GF-D8 (cell line): ENCODE measurements at regions not wholly inside any gene's neighbourhood (a gene's known extent, or its start where the extent isn't known, plus 50 kb on each side); places are given as distances from the start of the nearest gene placed in this dataset.
"Not testable (repeated sequence)": the region's sequence is repeated elsewhere in the genome, so short reads cannot be mapped to it uniquely, and the experiment has no call there.

ENCODE experiments used
- DNase-seq: peaks from one replicate; lab custom pipeline; 2025; lab: John Stamatoyannopoulos, UW

DNA sequence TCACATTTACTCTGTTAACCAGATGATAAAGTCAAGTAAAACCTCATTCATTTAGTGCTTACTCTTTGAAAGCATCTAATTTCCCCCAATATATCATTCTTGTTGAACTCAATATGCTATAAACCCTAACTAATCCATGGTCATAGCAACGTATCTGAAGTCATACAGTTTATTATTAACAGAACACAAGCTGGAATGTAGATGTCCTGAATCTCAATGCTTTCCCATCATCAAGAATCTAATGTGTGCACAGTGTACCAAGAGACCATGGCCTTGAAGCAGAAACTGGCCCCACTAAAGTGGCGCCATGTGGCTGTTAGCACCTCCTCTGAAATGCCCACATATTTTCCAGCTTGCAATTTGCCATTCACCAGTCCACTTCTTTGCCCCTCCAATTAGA lies 245.8 kb downstream of the SOX9 start:
- DNase-seq, result no peak

DNA sequence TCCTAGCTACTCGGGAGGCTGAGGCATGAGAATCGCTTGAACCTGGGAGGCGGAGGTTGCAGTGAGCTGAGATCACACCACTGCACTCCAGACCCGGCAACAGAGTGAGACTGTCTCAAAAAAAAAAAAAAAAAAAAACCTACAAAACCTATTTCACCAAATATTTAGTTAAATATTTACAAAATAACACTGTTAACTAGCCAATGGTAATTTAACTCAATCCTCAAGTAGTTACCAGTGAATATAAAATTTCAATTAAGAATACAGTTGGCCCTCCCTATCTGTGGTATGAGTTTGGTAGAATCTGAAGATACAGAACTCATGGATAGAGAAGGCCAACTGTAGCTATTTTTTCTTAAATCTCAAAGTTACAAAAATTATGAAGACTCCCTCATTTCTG lies 247.4 kb downstream of the SOX9 start:
- no peak for DNase-seq

DNA sequence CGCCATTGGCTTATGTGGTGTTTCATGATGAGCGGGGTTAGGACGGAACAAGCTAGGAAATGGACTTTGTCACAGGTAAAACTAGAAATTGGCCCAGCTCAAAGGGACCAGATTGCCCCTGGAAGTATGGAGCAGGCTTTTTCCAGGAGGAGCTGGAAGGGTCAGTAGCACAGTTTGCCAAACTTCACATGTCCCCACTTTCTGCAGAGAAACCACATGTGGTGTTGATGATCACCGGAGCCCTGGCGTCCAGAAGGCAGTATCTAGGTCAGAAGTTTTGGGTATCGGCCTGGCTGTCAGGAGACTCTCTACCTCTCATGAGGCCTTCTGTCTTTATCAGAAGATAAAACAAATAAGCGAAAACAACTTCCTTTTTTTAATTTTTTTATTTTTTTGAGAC lies 248.5 kb downstream of the SOX9 start:
- no peak for DNase-seq

DNA sequence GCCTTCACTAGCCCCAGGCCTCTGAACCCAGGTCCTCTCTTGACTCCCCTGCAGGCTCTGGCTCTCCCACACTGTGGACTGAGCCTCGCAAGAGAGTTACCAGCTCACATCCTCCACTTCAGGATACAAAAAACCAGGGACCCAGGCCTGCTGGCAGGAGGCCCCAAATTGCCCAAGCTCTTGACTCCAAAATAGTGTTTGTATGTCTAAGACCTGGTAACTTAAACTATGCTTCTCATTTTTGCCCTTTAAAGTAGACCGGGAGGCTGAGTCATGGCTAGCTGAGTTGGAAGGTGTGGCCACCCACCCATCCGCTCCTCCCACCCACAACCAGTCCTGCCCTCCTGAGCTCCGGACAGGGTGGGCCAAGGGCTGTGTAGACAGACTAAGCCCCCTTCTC lies 250.0 kb downstream of the SOX9 start:
- no peak for DNase-seq

DNA sequence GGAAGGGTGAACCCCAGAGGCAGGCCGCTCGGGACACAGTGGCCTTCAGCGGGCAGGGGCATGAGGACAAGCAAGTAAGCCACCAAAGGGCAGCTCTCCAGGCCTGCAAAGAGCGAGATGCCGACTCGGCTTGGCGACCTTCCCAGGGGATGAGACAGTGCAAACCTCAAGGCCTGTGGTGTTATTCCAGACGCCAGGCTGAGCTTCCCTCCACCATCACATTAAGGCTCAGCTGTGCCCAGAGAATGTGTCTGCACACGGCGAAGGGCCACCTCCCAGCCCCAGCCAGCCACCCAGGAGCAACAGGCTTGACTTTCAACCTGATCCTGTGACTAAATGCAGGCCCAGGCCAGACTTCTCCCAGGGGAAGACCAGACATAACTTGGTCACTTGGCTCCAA lies 251.4 kb downstream of the SOX9 start:
- DNase-seq, result no peak

DNA sequence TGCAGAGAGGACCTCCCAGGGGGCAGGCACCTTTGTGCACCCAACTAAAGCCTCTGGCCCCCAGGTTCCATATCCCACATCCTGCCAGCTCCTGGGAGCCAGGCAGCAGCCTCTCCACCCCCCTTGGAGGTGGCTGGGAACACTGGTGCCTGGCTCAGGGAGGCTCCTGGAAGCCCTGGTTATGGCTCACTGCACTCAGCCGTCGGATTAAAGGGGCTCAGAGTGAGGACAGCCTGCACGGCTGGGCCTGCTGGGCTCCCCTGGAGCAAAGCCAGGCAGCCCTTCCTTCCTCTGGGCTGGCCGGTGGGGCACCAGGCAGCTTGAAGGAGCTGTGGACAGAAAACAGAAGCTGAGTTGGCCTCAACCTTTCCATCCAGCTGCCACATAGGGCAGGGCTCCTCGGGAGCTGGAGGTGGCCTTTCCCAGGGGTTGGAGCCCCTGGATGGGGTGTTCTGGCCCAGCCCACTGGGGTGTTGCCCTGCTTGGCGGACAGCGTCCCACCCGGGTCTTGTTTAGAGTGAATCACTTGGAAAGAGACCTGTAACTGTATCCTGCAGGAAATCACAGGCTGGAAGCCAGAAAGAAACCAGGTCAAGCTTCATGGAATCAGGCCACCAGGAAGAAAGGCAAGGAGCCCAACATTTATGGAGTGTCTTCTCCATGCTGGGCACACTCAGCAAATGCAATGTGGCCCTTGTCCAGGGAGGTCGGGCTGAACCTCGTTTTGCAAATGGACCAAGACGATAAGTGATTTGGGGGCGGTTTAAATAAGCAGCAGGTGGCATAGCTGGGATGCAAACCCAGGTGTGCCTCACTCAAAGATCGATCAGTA lies 253.3 kb downstream of the SOX9 start:
- DNase-seq, result no peak

DNA sequence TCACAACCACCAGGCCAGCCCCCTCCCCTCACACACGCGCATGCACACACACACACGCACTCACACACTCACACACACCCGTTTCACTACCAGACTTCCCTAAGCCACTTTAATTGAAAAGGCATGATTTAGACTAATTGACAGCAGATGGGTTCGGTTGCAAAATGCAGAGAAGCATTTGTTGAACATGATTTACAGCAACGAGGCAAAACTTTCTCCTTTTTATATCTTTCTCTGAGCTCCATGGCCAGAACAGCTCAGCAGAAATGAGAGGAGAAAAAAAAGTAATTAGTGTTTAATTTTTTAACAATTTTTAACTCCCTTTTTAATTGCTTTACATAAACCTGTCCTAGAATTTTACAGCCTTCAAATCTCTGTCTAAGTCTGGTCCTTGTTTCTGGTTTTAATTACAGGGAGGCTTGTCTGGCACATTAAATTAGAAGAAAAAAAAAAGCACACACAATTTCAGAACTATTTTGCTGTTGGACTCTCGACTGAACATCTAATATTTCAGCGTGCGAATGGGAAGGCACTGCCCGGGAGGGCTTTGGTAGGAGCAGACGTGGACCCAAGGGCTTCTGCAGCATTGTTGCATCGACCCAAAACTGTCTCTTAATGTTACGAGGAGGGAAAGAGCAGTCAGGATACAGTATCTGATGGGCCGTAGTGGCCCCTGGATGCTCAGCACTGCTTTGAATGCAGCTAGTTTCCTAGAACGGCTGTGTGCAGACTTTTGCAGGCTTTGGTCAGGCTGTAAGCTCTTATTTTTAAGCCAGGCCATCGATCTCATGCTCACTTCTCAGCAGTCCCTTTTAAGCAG lies 255.9 kb downstream of the SOX9 start:
- no peak for DNase-seq

DNA sequence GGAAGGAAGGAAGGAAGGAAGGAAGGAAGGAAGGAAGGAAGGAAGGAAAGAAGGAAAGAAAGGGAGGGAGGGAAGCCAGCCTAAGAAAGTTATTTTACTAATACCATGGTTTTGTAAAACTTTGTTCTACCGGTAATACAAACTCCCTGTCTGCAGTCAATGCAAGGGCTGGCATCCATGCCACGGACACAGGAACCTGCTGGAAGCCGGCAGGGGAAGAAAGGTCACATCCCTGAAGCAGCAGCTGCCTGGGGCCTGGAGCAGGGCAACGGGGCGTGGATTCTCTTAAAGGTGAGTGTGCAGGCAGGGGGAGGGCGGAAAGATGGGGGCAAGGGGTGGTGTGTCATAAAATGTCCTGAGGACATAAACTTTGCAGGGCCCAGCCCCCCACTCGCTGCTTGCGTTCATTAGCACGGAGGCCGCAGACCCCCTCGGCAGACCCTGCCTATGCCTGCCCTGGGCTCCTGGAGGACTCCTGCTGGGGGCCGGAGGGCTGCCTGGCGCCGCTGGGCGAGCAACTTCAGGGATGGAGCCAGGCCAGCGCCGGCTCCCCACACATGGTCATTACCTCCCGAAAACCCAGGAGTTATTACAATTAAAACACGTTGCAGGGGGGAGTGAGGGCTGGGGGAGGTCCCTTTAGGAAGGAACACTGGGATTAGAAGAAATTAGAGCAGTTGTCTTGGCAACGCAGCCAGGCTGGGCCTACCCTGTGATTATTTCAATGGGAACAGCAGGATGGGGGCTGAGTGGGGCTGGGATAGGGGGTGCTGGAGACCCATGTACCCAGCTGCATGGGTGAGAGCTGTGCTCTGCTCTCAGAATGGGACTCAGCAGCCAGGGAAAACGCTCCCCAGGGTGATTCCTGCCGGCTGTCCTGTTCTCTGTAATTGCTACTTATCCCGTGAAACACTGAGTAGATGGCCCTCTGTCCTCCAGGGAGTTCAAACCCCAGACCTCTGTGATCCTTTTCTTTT lies 257.9 kb downstream of the SOX9 start:
- DNase-seq, result no peak

DNA sequence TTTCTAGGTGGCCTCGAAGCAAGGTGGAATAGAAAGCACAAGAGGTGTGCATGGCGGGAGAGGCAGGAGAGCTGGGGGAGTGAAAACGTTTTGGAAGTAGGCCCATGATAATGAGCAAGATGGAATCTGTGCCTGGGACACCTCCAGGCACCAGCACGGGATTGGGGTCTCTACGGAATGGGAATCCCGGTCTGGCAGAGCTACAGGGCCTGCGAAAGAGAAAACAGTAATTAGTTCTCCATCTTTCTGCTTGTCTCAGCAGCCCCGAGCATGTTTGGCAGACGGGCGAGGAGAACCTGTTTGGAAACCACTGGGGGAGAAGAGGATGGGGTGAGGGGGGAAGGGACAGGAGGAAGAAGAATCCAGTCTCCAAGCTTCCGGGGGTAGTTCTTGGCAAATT lies 258.7 kb downstream of the SOX9 start:
- DNase-seq, result no peak

DNA sequence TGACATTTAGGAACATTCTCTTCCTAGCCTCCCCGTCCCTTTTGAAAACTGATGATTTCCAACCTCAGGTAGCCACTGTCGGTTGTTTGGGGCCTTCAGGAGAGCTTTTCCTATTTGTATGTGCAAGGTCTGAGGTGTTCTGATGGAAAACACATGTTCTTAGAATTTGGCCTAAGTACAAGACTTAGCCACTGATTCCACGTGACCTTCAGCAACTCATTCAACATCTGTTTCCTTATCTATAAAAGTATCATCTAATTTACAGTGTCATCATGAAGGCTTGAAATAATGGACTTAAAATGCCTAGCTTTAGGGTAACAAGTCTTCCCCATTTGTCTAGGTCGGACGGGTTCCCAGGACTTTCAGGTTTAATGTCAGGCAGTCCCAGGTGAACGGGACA lies 259.3 kb downstream of the SOX9 start:
- no peak for DNase-seq

DNA sequence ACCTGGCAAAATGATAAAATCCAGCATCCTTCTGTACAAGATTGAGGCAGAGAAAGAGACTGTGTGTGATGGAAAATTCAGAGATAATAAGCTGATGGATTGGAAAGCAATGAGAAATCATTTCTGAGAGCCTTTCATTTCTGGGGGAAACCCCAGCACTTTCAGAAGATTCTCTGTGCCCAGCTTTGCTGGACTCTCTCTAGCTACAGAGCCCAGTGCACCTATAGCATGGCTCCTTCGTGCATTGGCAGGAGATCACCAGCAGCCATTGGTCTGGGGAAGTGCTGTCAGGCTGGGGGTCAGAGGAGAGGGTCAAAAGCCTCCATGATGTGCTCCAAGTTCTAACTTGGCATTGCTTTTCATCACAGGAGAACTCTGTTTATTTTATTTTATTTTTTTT lies 259.9 kb downstream of the SOX9 start:
- DNase-seq, result no peak

DNA sequence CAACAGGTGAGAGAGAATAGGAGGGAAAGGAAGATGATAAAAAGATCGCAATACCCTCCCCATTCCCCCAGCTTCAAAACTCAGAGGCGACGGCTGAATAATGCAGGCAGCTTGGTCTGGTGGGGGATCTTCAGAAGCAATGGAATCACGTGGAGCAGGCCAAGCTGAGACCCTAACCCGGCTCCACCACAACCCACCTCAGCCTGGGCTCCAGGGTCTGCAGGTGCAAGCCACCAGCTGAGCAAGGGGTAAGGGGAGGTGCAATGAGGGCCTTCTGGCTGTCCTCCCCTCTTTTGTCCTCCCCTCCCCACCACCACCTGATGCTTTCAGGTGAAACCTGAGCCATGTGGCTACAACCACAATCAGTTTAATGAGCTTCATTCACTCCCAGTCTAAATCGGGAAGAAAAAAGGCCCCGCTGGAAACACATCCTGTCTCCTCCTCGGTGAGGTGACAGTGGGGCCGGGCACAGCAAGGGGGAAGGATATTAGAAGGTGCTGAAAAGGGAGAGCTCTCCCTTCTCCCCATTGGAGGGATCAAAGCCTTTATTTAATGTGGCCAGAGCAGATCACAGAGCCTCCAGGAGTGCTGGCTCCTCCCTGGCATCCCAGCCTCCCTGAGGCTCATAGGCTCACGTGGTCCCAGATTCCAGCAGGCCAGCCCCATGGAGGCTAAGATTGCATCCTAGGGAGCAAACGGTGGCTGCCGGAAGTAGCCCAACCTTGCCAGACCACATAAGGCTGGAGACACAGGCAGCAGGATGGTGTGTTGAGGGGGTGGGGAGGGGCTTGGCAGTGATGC lies 261.0 kb downstream of the SOX9 start:
- DNase-seq, result no peak

DNA sequence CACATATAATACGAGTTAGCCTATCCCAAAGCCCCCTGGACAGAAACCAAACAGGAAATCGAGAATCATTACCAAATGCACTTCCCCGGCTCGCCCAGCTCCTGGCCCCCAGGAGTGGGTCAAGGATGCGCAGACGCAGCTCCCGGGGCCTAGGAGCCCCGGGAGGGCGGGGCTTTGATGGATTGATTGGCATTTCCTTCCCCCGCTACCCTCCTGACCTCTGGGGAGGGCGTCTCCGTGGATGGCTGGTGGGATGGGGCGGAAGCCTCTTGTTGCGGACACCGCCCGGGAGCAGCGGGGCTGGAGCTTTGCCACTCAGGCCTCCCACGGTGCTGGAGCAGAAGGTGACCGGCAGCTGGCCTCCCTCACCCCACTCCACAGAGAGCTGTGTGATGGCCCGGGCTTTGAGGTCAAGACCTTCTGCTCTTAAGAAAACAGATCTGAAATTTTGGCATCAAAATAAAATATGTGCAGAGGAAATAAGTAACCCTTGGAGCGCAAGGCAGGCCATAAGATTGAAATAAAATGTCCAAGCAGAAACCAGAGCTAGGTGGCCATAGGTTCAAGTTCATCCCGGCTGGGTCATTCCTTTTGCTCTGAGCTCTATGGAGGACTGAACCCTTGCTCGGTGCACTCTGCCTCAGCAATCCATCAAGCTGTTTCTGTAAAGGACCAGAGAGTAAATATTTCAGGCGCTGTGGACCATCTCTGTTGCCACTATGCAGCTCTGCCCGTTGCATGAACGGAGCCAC lies 262.3 kb downstream of the SOX9 start:
- DNase-seq, result no peak

DNA sequence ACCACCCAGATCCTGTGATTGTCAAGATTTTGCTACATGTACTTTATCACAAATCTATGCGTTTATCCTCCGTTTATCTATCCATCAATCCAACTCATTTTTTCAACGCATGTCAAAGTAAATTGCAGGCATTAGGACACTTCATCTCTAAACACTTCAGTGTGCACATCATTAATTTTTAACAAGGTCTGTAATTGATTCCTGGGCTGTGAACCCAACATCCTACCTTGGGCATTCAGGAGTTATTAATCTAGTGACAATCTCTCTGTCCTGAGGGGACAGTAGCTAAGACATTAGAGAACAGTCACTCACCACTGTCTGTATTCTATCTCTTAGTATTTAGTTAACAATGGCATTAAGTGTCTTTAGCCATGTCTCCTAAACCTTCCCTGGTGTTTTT lies 264.7 kb downstream of the SOX9 start:
- DNase-seq, result no peak

DNA sequence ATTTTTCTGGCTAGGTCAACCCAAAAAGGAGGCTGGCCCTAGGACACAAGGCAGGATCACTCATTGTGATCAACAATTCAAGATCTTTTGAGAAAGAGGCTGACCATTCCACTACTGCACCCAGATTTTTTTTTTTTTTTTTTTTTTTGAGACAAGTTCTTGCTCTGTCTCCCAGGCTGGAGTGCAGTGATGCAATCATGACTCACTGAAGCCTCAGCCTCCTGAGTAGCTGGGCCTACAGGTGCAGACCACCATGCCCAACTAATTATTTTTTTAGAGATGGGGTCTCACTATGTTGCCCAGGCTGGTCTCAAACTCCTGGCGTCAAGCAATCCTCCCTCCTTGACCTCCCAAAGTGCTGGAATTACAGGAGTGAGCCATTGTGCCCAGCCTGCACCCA lies 265.4 kb downstream of the SOX9 start:
- DNase-seq, result not testable (repeated sequence)

DNA sequence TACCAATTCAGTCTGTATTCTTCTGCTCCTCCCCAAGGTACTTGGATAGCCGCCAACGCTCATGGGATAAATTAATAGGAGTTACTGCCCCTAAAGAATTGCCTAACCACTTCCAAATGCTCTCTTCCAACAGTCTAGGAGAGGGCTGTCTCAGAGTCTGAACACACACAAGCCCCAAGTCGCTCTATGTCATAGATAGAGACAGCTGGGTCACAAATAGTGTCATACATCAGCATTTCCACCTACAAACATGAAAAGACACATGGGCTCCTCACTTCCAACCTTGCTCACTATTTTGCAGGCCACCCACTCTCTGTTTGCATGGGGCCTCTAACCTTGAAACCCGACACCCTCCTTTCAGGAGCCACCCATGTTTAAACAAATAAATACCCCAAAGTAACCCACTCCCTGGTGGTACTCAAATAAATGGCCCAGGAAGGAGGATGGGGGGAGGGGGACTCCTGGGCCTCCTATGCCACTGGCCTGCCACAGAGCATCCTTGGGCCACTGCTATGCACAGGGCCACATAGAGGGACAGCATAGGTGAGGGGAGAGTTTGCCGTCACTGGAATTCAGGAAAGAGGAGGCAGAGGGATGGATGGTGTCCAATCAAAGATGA lies 265.9 kb downstream of the SOX9 start:
- no peak for DNase-seq

DNA sequence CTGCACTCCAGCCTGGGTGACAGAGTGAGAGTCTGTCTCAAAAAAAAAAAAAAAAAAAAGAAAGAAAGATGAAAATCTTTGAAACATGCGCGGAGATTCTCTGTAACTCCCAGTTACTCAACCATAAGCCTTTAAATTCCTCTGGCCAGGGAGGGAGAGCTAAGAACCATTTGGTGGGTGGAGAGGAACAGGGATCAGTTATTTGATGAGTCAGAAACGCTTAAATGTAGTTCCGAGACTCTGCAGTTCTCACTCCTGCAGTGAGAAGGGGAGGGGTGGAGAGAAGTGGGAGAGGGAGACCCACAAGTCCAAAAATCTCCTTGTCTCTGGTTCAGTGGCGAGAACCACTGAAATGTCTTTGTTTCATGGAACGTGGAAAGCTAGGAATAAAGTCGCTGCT lies 266.7 kb downstream of the SOX9 start:
- no peak for DNase-seq

DNA sequence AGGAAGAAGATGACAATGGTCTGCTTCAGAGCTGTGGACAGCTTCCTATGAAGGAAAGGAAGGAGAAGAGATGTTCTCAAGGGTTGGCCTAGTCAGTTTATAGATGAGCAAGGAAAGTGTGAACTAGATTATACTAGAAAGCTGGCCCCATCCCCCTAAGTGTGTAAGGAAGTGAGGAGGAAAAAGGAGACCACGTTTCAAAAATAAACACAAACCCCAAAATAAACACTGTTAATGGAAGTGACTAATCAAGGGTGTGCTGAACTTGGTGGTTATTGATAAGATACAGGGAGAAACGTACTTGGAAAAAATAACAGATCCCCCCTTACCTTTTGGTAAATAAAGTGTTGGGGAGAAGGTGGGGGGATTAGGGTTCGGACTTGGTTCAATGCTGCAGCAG lies 267.1 kb downstream of the SOX9 start:
- no peak for DNase-seq

DNA sequence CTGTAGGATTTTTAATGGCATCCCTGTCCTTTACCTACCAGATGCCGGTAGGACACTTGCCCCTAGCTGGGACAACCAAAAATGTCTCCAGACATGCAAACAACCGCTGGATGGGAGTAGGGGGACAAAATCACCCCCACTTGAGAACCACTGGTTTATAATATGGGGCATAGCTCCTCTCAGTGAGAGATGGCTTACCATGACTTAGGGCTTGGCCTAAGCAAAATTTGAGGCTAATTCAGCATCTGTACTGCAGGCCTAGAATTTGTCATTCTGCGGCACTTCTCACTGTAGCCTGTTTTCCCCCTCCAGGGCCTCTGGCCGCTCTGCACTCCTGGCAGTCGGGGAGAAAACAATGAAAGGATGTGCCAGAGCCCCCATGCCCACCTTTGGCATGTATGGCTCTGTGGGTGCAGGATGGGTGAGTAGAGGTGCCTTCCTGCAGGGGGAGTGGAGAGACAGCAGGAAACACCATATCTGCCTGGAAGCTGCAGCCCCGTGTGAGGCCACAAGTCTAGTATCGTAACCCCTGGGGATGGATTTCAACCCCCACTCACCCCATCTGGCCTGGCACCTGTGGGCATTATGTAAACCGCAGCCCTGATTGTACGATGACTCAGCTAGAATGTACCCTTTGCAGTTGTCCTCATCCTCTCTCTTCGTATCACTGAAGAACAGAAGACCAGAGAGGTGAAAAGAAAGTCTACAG lies 268.1 kb downstream of the SOX9 start:
- DNase-seq, result no peak
